GM12878 (cell line): ENCODE measurements at regions not wholly inside any gene's neighbourhood (a gene's known extent, or its start where the extent isn't known, plus 50 kb on each side); places are given as distances from the start of the nearest gene placed in this dataset.

ENCODE experiments used
- ASH2L ChIP-seq: fragments of 300-600, 200-600 bp; sonication (generic); IDR thresholded peaks from 2 replicates; pipeline ENCODE4 v1.6.1; 2017; ENCODE audit warnings: low read depth, mild to moderate bottlenecking, borderline replicate concordance
- BCLAF1 ChIP-seq: fragments of 450-650 bp; IDR thresholded peaks from 2 replicates; pipeline ENCODE4 v1.6.1; 2017; ENCODE audit warnings: antibody characterized with exemption, mild to moderate bottlenecking, moderate library complexity
- BHLHE40 ChIP-seq, 2 experiments: fragments of 450-650 bp in 1 of 2; IDR thresholded peaks; 2 replicates each; pipeline ENCODE4 v1.6.1; 2011 to 2017; ENCODE audit warnings: low read depth in 2 of 2, borderline replicate concordance in 1 of 2, improper control_type of control experiment in 1 of 2, low read length in 1 of 2, mild to moderate bottlenecking in 1 of 2
- RAD21 ChIP-seq: IDR thresholded peaks from 2 replicates; pipeline ENCODE4 v1.6.1; 2011; ENCODE audit warnings: mild to moderate bottlenecking, low read depth, low read length, moderate library complexity; ENCODE audit not compliant: insufficient read depth
- SIN3A ChIP-seq: IDR thresholded peaks from 2 replicates; pipeline ENCODE4 v1.6.1; 2012; ENCODE audit warnings: low read depth, low read length, improper control_type of control experiment
- USF2 ChIP-seq: IDR thresholded peaks from 2 replicates; pipeline ENCODE4 v1.6.1; 2011; ENCODE audit warnings: low read depth, low read length, improper control_type of control experiment, borderline replicate concordance
- ZBTB4 ChIP-seq: fragments of 450-650 bp; formaldehyde crosslinking; IDR thresholded peaks from 2 replicates; pipeline ENCODE4 v1.4.0; 2022; ENCODE audit warnings: mild to moderate bottlenecking, moderate library complexity
- TF ChIP-seq, protein P1 (sequence below): fragments of 450-650 bp; IDR thresholded peaks from 2 replicates; pipeline ENCODE4 v1.6.1; 2017; ENCODE audit warnings: mild to moderate bottlenecking, moderate library complexity

GRCh38 chr1:189657715-189658114 is 819.9 kb downstream of the BRINP3 start (continued):
- TF ChIP-seq BHLHE40 (IDR thresholded peaks at IDR 0.05; ENCODE audit: borderline replicate concordance in 1 of 2, low read depth in 2 of 2, low read length in 1 of 2) = no peak
- no peak for TF ChIP-seq ASH2L
- TF ChIP-seq, protein P1, sequence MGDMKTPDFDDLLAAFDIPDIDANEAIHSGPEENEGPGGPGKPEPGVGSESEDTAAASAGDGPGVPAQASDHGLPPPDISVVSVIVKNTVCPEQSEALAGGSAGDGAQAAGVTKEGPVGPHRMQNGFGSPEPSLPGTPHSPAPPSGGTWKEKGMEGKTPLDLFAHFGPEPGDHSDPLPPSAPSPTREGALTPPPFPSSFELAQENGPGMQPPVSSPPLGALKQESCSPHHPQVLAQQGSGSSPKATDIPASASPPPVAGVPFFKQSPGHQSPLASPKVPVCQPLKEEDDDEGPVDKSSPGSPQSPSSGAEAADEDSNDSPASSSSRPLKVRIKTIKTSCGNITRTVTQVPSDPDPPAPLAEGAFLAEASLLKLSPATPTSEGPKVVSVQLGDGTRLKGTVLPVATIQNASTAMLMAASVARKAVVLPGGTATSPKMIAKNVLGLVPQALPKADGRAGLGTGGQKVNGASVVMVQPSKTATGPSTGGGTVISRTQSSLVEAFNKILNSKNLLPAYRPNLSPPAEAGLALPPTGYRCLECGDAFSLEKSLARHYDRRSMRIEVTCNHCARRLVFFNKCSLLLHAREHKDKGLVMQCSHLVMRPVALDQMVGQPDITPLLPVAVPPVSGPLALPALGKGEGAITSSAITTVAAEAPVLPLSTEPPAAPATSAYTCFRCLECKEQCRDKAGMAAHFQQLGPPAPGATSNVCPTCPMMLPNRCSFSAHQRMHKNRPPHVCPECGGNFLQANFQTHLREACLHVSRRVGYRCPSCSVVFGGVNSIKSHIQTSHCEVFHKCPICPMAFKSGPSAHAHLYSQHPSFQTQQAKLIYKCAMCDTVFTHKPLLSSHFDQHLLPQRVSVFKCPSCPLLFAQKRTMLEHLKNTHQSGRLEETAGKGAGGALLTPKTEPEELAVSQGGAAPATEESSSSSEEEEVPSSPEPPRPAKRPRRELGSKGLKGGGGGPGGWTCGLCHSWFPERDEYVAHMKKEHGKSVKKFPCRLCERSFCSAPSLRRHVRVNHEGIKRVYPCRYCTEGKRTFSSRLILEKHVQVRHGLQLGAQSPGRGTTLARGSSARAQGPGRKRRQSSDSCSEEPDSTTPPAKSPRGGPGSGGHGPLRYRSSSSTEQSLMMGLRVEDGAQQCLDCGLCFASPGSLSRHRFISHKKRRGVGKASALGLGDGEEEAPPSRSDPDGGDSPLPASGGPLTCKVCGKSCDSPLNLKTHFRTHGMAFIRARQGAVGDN = no peak
- TF ChIP-seq ZBTB4 (CRISPR knock-in tag) = no peak
- TF ChIP-seq BCLAF1 = no peak
- TF ChIP-seq USF2 = no peak
- no peak for TF ChIP-seq SIN3A
- no peak for TF ChIP-seq RAD21
- TF ChIP-seq, all 136 proteins: peak for 0
